ENCODE measurements at regions not wholly inside any gene's neighbourhood (a gene's known extent, or its start where the extent isn't known, plus 50 kb on each side); places are given as distances from the start of the nearest gene placed in this dataset.

DNA sequence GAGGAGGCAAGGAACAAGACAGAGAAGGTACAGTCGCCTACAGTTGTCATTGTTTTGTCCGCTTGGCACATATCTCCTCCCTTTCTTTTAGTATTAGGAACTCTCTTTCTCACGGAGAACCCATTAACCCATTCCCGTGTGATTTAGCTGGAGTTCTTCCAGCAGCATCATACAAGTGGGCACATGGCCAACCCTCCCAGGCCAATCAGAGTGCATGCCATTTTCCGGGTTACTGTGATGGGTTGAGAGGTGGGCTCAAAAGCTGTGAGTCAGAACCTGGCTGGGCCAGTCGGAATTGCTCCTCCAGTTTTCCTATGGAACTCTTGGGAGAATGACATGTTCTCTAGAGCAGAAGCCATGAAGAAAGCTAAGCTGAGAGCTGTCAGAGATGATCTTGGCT lies 83.1 kb upstream of the SOD1 start:
- TF ChIP-seq FOXA1 (IDR thresholded peaks at IDR 0.05), result no peak
- TF ChIP-seq, protein P1, sequence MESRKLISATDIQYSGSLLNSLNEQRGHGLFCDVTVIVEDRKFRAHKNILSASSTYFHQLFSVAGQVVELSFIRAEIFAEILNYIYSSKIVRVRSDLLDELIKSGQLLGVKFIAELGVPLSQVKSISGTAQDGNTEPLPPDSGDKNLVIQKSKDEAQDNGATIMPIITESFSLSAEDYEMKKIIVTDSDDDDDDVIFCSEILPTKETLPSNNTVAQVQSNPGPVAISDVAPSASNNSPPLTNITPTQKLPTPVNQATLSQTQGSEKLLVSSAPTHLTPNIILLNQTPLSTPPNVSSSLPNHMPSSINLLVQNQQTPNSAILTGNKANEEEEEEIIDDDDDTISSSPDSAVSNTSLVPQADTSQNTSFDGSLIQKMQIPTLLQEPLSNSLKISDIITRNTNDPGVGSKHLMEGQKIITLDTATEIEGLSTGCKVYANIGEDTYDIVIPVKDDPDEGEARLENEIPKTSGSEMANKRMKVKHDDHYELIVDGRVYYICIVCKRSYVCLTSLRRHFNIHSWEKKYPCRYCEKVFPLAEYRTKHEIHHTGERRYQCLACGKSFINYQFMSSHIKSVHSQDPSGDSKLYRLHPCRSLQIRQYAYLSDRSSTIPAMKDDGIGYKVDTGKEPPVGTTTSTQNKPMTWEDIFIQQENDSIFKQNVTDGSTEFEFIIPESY (IDR thresholded peaks at IDR 0.05), result no peak
- TF ChIP-seq RAD21 (IDR thresholded peaks at IDR 0.05), result no peak
- TF ChIP-seq, protein P2, sequence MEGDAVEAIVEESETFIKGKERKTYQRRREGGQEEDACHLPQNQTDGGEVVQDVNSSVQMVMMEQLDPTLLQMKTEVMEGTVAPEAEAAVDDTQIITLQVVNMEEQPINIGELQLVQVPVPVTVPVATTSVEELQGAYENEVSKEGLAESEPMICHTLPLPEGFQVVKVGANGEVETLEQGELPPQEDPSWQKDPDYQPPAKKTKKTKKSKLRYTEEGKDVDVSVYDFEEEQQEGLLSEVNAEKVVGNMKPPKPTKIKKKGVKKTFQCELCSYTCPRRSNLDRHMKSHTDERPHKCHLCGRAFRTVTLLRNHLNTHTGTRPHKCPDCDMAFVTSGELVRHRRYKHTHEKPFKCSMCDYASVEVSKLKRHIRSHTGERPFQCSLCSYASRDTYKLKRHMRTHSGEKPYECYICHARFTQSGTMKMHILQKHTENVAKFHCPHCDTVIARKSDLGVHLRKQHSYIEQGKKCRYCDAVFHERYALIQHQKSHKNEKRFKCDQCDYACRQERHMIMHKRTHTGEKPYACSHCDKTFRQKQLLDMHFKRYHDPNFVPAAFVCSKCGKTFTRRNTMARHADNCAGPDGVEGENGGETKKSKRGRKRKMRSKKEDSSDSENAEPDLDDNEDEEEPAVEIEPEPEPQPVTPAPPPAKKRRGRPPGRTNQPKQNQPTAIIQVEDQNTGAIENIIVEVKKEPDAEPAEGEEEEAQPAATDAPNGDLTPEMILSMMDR (IDR thresholded peaks at IDR 0.05; ENCODE audit: low read depth, low read length, missing input control), result no peak
- TF ChIP-seq, protein P3, sequence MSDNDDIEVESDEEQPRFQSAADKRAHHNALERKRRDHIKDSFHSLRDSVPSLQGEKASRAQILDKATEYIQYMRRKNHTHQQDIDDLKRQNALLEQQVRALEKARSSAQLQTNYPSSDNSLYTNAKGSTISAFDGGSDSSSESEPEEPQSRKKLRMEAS (IDR thresholded peaks at IDR 0.05), result no peak
- TF ChIP-seq HNF4A (conservative IDR thresholded peaks at IDR 0.05), result no peak
- no peak for TF ChIP-seq NR2F2 (IDR thresholded peaks at IDR 0.05)
- no peak for TF ChIP-seq YY1 (IDR thresholded peaks at IDR 0.05)
- TF ChIP-seq EGR1 (IDR thresholded peaks at IDR 0.05; ENCODE audit: low read depth in 2 of 2), result no peak
- Histone ChIP-seq H3K36me3 (ENCODE audit: control insufficient read depth in 4 of 4, insufficient read depth in 3 of 4, low read depth in 1 of 4, low read length in 3 of 4) (no peaks in the 10 kb centered on the region), H3K4me3 (ENCODE audit: low read depth in 1 of 3, low read length in 3 of 3) (no peak overlapping the region), H3K27me3 (ENCODE audit: control insufficient read depth in 4 of 4, insufficient read depth in 4 of 4, low read length in 3 of 4) (no peaks in the 10 kb centered on the region), H3K27ac (ENCODE audit: low read depth in 1 of 2, low read length in 2 of 2) (no peak overlapping the region), H3K9ac (ENCODE audit: low read depth in 1 of 2, low read length in 2 of 2) (no peak overlapping the region), H3K9me3 (ENCODE audit: control insufficient read depth in 4 of 4, low read length in 3 of 4) (peaks cover 0 to 3% (median 0%) of the 10 kb centered on the region in 4 donors), H3K4me1 (ENCODE audit: control insufficient read depth in 4 of 4, insufficient read depth in 4 of 4, low read length in 3 of 4) (no peaks in the 10 kb centered on the region)
- DNase-seq (ENCODE audit: low spot score), result no peak
- WGBS, result 85% methylated on average over 6 of the region's 6 CpGs

DNA sequence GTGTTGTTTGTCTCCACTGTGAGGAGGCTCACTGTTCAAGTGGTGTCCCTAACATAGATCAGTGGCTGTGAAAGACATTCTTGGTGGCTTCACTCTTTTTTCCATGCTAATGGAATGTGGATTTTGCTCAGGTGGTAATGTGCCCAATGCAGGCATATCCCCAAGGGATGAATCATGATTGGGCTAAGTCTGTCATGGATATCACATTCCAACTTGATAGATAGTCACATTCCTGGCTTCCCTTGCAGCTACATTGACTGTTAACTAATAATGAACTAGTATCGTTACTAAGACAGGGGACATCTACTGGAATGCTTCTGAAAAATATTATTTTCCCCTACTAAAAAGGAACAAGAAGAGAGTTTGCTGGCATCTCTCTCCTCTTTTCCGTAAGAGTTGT lies 86.3 kb upstream of the SOD1 start:
- H3K27ac ChIP-seq (ENCODE audit: low read depth in 1 of 2, low read length in 2 of 2), result no peak overlapping the region
- no peaks in the 10 kb centered on the region for H3K27me3 ChIP-seq (ENCODE audit: control insufficient read depth in 4 of 4, insufficient read depth in 4 of 4, low read length in 3 of 4)
- peaks cover 0 to 3% (median 0%) of the 10 kb centered on the region in 4 donors for H3K9me3 ChIP-seq (ENCODE audit: control insufficient read depth in 4 of 4, low read length in 3 of 4)
- no peak overlapping the region for H3K9ac ChIP-seq (ENCODE audit: low read depth in 1 of 2, low read length in 2 of 2)
- TF ChIP-seq RAD21 (IDR thresholded peaks at IDR 0.05) (no peak), FOXA2 (IDR thresholded peaks at IDR 0.05) (no peak), FOXA1 (IDR thresholded peaks at IDR 0.05) (no peak), EGR1 (IDR thresholded peaks at IDR 0.05; ENCODE audit: low read depth in 2 of 2) (no peak), HNF4A (conservative IDR thresholded peaks at IDR 0.05) (no peak), HNF4G (IDR thresholded peaks at IDR 0.05) (no peak), RXRA (IDR thresholded peaks at IDR 0.05) (no peak), TAF1 (conservative IDR thresholded peaks at IDR 0.05) (no peak), NR2F2 (IDR thresholded peaks at IDR 0.05) (no peak), SP1 (IDR thresholded peaks at IDR 0.05) (no peak), GABPA (IDR thresholded peaks at IDR 0.05 in 1 of 2, conservative IDR thresholded peaks at IDR 0.05 in 1 of 2) (no peak), JUND (IDR thresholded peaks at IDR 0.05) (no peak)
- TF ChIP-seq, protein P1 (IDR thresholded peaks at IDR 0.05), result no peak
- TF ChIP-seq, protein P2 (IDR thresholded peaks at IDR 0.05; ENCODE audit: low read depth, low read length, missing input control), result no peak
- TF ChIP-seq, protein P4, sequence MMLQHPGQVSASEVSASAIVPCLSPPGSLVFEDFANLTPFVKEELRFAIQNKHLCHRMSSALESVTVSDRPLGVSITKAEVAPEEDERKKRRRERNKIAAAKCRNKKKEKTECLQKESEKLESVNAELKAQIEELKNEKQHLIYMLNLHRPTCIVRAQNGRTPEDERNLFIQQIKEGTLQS (IDR thresholded peaks at IDR 0.05), result no peak
- TF ChIP-seq, protein P5, sequence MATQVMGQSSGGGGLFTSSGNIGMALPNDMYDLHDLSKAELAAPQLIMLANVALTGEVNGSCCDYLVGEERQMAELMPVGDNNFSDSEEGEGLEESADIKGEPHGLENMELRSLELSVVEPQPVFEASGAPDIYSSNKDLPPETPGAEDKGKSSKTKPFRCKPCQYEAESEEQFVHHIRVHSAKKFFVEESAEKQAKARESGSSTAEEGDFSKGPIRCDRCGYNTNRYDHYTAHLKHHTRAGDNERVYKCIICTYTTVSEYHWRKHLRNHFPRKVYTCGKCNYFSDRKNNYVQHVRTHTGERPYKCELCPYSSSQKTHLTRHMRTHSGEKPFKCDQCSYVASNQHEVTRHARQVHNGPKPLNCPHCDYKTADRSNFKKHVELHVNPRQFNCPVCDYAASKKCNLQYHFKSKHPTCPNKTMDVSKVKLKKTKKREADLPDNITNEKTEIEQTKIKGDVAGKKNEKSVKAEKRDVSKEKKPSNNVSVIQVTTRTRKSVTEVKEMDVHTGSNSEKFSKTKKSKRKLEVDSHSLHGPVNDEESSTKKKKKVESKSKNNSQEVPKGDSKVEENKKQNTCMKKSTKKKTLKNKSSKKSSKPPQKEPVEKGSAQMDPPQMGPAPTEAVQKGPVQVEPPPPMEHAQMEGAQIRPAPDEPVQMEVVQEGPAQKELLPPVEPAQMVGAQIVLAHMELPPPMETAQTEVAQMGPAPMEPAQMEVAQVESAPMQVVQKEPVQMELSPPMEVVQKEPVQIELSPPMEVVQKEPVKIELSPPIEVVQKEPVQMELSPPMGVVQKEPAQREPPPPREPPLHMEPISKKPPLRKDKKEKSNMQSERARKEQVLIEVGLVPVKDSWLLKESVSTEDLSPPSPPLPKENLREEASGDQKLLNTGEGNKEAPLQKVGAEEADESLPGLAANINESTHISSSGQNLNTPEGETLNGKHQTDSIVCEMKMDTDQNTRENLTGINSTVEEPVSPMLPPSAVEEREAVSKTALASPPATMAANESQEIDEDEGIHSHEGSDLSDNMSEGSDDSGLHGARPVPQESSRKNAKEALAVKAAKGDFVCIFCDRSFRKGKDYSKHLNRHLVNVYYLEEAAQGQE (IDR thresholded peaks at IDR 0.05), result no peak
- no peak overlapping the region for H3K4me3 ChIP-seq (ENCODE audit: low read depth in 1 of 3, low read length in 3 of 3)
- no peaks in the 10 kb centered on the region for H3K36me3 ChIP-seq (ENCODE audit: control insufficient read depth in 4 of 4, insufficient read depth in 3 of 4, low read depth in 1 of 4, low read length in 3 of 4)
- no peak for DNase-seq (ENCODE audit: low spot score)
- WGBS, result 97% methylated on average over 2 of the region's 2 CpGs
- H3K4me1 ChIP-seq (ENCODE audit: control insufficient read depth in 4 of 4, insufficient read depth in 4 of 4, low read length in 3 of 4), result no peaks in the 10 kb centered on the region

All from liver (tissue), 8 donors.